Endothelial cell (in vitro differentiated cells): ENCODE measurements at regions not wholly inside any gene's neighbourhood (a gene's known extent, or its start where the extent isn't known, plus 50 kb on each side); places are given as distances from the start of the nearest gene placed in this dataset.

Experiments used
- DNase-seq: peaks from one replicate; pipeline ENCODE4 v3.0.0; 2021; ENCODE audit warnings: low spot score
- H3K27ac Mint-ChIP-seq: one replicate; pipeline ENCODE4 v1.8.0; 2021; ENCODE audit warnings: mixed read lengths, inconsistent platforms; ENCODE audit not compliant: unreplicated experiment
- H3K27me3 Mint-ChIP-seq: one replicate; pipeline ENCODE4 v1.8.0; 2021; ENCODE audit warnings: mild to moderate bottlenecking, moderate library complexity, mixed read lengths, inconsistent platforms; ENCODE audit not compliant: unreplicated experiment
- H3K36me3 Mint-ChIP-seq: one replicate; pipeline ENCODE4 v1.8.0; 2021; ENCODE audit warnings: mild to moderate bottlenecking, low read depth, mixed read lengths, inconsistent platforms; ENCODE audit not compliant: unreplicated experiment
- H3K4me1 Mint-ChIP-seq: one replicate; pipeline ENCODE4 v1.8.0; 2021; ENCODE audit warnings: mild to moderate bottlenecking, mixed read lengths, inconsistent platforms; ENCODE audit not compliant: unreplicated experiment
- H3K4me3 Mint-ChIP-seq: one replicate; pipeline ENCODE4 v1.8.0; 2021; ENCODE audit warnings: mild to moderate bottlenecking, mixed read lengths, inconsistent platforms; ENCODE audit not compliant: unreplicated experiment
- H3K9me3 Mint-ChIP-seq: one replicate; pipeline ENCODE4 v1.8.0; 2021; ENCODE audit warnings: mixed read lengths, inconsistent platforms; ENCODE audit not compliant: unreplicated experiment
- TF ChIP-seq, protein P1 (sequence below): fragments of 200-600 bp; sonication (generic); IDR thresholded peaks from one replicate; pipeline ENCODE4 v1.5.0; 2021; ENCODE audit warnings: antibody characterized with exemption; ENCODE audit not compliant: unreplicated experiment

DNA sequence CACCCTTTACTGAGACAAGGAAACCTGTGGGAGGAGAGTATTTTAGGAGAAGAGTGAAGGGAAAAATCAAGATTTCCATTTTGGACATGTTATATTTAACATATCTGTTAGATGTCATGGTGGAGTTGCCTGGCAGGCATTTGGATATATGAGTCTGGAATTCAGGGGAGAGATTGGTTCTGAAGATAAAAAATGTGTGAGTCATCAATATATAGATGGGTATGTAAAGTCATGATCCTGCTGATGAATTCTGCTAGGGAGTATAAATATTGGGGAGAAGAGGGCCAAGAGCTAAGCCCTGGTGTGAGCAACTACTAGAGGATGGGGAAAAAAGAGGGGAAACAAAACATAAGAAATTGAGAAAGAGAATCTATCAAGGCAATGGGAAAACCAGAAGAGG lies 151.3 kb upstream of the SOX9 start:
- DNase-seq = no peak
- Mint-ChIP-seq H3K4me1 (peaks cover 1% of the 10 kb centered on the region), H3K4me3 (no peak overlapping the region), H3K27me3 (peaks cover 4% of the 10 kb centered on the region), H3K27ac (no peak overlapping the region), H3K9me3 (no peaks in the 10 kb centered on the region), H3K36me3 (no peaks in the 10 kb centered on the region)
- TF ChIP-seq, protein P1, sequence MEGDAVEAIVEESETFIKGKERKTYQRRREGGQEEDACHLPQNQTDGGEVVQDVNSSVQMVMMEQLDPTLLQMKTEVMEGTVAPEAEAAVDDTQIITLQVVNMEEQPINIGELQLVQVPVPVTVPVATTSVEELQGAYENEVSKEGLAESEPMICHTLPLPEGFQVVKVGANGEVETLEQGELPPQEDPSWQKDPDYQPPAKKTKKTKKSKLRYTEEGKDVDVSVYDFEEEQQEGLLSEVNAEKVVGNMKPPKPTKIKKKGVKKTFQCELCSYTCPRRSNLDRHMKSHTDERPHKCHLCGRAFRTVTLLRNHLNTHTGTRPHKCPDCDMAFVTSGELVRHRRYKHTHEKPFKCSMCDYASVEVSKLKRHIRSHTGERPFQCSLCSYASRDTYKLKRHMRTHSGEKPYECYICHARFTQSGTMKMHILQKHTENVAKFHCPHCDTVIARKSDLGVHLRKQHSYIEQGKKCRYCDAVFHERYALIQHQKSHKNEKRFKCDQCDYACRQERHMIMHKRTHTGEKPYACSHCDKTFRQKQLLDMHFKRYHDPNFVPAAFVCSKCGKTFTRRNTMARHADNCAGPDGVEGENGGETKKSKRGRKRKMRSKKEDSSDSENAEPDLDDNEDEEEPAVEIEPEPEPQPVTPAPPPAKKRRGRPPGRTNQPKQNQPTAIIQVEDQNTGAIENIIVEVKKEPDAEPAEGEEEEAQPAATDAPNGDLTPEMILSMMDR = no peak

DNA sequence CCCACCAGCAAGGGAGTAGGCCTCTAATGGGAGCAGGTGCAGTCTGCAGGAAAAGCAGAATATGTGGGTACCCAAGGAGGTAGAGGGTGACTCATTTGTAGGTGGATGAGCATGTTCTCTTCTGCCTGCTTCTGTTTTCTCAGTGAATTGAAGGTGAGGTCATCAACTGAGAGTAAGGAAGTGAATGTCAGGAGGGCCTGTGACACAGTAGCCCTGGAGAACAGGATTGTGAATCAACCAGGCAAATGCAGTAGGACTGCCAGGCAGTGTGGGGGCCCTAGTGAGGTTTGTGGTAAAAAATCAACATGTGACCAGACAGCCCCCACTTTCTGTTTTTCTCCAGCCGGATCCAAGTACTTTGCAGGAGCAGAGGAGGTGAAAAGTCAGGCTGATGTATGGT lies 150.5 kb upstream of the SOX9 start:
- peaks cover 4% of the 10 kb centered on the region for H3K27me3 Mint-ChIP-seq

DNA sequence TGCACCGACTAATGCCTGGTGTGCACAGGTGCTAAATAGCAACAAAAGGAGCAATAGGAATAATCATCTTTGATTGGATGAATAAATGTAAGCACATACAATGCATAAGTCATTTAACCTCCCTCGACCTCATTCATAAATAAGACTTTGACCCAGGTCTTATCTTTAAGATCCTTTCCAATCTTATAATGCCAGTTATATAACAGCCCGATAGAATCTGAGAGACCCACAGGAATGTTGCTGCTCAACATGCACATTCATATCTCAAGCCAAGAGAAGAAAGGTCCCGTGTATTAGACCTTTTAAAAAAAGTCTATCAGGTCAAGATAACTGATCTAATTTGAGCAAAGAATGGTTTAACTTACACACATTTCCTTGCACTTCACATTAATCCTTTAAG lies 146.8 kb upstream of the SOX9 start:
- Mint-ChIP-seq H3K4me3 (no peak overlapping the region), H3K4me1 (peaks cover 12% of the 10 kb centered on the region), H3K27me3 (peaks cover 4% of the 10 kb centered on the region), H3K9me3 (no peaks in the 10 kb centered on the region), H3K27ac (no peak overlapping the region), H3K36me3 (no peaks in the 10 kb centered on the region)
- DNase-seq = no peak
- TF ChIP-seq, protein P1 = no peak

More for the DNA sequence above, 150.5 kb upstream of the SOX9 start:
- H3K4me1 Mint-ChIP-seq = peaks cover 9% of the 10 kb centered on the region
- TF ChIP-seq, protein P1 = no peak
- H3K9me3 Mint-ChIP-seq = no peaks in the 10 kb centered on the region
- no peak overlapping the region for H3K27ac Mint-ChIP-seq
- no peaks in the 10 kb centered on the region for H3K36me3 Mint-ChIP-seq
- H3K4me3 Mint-ChIP-seq = no peak overlapping the region
- DNase-seq = no peak

DNA sequence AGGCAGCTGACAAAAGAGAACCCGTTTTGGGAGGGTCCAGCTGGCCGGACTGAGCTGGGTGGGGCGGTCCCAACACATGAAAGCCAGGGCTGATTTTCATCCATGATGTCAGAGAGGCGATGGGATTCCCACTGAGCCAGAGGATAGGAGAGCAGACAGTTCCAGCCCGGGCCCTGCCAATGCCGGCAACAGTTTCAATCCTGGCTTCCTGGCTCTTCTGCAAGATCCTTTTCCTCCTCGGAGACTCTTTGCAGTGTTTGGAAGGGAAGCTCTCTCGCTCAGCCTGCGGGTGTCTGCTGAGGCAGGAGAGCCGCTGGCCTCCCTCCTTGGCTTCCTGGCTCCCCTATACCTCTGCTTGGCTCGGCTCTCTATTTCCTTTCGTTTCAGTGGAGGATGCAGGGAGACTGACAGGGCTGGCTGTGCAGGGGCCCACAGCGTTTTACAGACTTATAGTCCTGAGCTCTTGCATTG lies 145.5 kb upstream of the SOX9 start:
- TF ChIP-seq, protein P1 = no peak
- Mint-ChIP-seq H3K4me3 (no peak overlapping the region), H3K27me3 (peaks cover 4% of the 10 kb centered on the region), H3K4me1 (peaks cover 12% of the 10 kb centered on the region), H3K9me3 (no peaks in the 10 kb centered on the region), H3K36me3 (no peaks in the 10 kb centered on the region), H3K27ac (no peak overlapping the region)
- DNase-seq = peak; percentile 41

DNA sequence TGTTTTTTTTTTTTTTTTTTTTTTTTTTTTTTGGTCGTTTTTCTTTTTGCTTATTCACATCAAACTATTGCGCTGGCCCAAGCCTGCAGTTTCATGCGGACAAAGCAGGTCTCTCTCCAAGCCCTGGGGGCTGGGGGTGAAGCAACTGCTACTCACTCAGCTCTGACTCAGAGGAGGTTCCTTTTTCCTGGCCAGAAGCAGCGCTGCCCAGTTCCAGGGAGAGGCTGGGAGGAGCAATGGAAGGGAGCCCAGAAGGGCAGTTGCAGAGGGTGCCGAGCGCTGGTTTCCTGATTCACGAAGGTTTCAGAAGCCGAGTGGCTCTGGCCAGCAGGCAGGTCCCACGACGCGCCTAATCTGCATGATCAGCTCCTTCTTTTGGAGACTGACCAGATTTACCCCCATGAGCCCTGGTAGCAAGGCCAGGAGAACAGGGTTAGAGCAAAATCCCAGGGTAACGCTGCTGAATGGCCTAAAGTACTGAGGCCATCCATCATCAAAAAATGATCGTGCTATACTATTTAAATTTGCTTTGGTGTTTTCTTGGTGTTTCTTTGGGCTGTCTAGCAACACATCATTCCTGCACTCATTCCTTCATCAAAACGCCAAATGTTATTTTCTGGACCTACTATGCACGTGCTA lies 144.7 kb upstream of the SOX9 start:
- no peak overlapping the region for H3K4me3 Mint-ChIP-seq
- no peaks in the 10 kb centered on the region for H3K9me3 Mint-ChIP-seq
- TF ChIP-seq, protein P1 = no peak
- no peak overlapping the region for H3K27ac Mint-ChIP-seq
- H3K36me3 Mint-ChIP-seq = no peaks in the 10 kb centered on the region
- peak; percentile 29 for DNase-seq
- H3K4me1 Mint-ChIP-seq = peaks cover 12% of the 10 kb centered on the region
- peaks cover 4% of the 10 kb centered on the region for H3K27me3 Mint-ChIP-seq
